HL-60/S4 treated with retinoic acid at 250 ng/mL for 4 days and 3 days (cell line): ENCODE measurements at regions not wholly inside any gene's neighbourhood (a gene's known extent, or its start where the extent isn't known, plus 50 kb on each side); places are given as distances from the start of the nearest gene placed in this dataset.
"Not testable (repeated sequence)": the region's sequence is repeated elsewhere in the genome, so short reads cannot be mapped to it uniquely, and the experiment has no call there.

ENCODE experiments used
- in situ Hi-C: fragments of 300-500 bp; cut with MboI; formaldehyde crosslinking; loops from 2 replicates; pipeline ENCODE4 v1.7.0; 2022; ENCODE audit warnings: low sequenced_read_pairs

- in situ Hi-C loops: no loop called here
Measured at GRCh38 chr2:64277101-64277849, 133.1 kb upstream of the PELI1 start.

GRCh38 chr2:64280812-64281211 lies 136.6 kb upstream of the PELI1 start:
- in situ Hi-C loops: not testable (repeated sequence)

GRCh38 chr2:64283006-64283570 lies 138.9 kb upstream of the PELI1 start:
- in situ Hi-C loops: no loop called here

- in situ Hi-C loops: no loop called here
Measured at GRCh38 chr2:64283641-64284361, 139.6 kb upstream of the PELI1 start.

- in situ Hi-C loops: no loop called here
Measured at GRCh38 chr2:64284751-64285150, 140.5 kb upstream of the PELI1 start.

GRCh38 chr2:64287202-64287740 lies 143.1 kb upstream of the PELI1 start:
- in situ Hi-C loops: no loop called here

- in situ Hi-C loops: no loop called here
Measured at GRCh38 chr2:64288321-64289193, 144.3 kb upstream of the PELI1 start.

GRCh38 chr2:64289251-64289650 lies 145.0 kb upstream of the PELI1 start:
- in situ Hi-C loops: no loop called here

- in situ Hi-C loops: no loop called here
Measured at GRCh38 chr2:64289737-64290136, 145.5 kb upstream of the PELI1 start.

- in situ Hi-C loops: no loop called here
Measured at GRCh38 chr2:64291181-64291580, 147.0 kb upstream of the PELI1 start.

GRCh38 chr2:64295326-64296139 lies 151.3 kb upstream of the PELI1 start:
- in situ Hi-C loops: no loop called here

- in situ Hi-C loops: no loop called here
Measured at GRCh38 chr2:64296140-64296480, 151.9 kb upstream of the PELI1 start.

- in situ Hi-C loops: no loop called here
Measured at GRCh38 chr2:64296695-64297346, 152.6 kb upstream of the PELI1 start.

GRCh38 chr2:64298161-64298560 lies 153.9 kb upstream of the PELI1 start:
- in situ Hi-C loops: no loop called here

- in situ Hi-C loops: no loop called here
Measured at GRCh38 chr2:64300066-64300465, 153.9 kb upstream of the LGALSL start.

GRCh38 chr2:64303250-64303649 lies 150.7 kb upstream of the LGALSL start:
- in situ Hi-C loops: no loop called here

- in situ Hi-C loops: no loop called here
Measured at GRCh38 chr2:64307421-64307820, 146.5 kb upstream of the LGALSL start.

- in situ Hi-C loops: no loop called here
Measured at GRCh38 chr2:64311191-64311910, 142.6 kb upstream of the LGALSL start.
